HG03159 (cell line): ENCODE measurements at regions not wholly inside any gene's neighbourhood (a gene's known extent, or its start where the extent isn't known, plus 50 kb on each side); places are given as distances from the start of the nearest gene placed in this dataset.
A peak's percentile ranks its signal among the peaks of the same experiment; 100 is the strongest.

Experiments
- ATAC-seq: cut with Tn5 transposase; IDR thresholded peaks from one replicate; pipeline ENCODE4 v1.9.1; 2021; ENCODE audit warnings: mild to moderate bottlenecking, moderate library complexity; ENCODE audit not compliant: unreplicated experiment

DNA sequence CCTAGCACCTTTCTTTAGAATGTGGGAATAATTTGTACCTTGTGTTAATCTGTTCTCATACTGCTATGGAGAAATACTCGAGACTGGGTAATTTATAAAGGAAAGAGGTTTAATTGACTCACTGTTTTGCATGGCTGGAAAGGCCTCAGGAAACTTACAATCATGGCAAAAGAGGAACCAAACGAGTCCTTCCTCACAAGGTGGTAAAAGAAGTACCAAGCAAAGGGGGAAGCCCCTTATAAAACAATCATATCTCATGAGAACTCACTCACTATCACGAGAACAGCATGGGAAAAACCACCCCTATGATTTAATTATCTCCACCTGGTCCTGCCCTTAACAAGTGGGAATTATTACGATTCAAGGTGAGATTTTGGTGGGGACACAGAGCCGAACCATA lies 127.1 kb upstream of the ANO3 start:
- ATAC-seq: no peak

DNA sequence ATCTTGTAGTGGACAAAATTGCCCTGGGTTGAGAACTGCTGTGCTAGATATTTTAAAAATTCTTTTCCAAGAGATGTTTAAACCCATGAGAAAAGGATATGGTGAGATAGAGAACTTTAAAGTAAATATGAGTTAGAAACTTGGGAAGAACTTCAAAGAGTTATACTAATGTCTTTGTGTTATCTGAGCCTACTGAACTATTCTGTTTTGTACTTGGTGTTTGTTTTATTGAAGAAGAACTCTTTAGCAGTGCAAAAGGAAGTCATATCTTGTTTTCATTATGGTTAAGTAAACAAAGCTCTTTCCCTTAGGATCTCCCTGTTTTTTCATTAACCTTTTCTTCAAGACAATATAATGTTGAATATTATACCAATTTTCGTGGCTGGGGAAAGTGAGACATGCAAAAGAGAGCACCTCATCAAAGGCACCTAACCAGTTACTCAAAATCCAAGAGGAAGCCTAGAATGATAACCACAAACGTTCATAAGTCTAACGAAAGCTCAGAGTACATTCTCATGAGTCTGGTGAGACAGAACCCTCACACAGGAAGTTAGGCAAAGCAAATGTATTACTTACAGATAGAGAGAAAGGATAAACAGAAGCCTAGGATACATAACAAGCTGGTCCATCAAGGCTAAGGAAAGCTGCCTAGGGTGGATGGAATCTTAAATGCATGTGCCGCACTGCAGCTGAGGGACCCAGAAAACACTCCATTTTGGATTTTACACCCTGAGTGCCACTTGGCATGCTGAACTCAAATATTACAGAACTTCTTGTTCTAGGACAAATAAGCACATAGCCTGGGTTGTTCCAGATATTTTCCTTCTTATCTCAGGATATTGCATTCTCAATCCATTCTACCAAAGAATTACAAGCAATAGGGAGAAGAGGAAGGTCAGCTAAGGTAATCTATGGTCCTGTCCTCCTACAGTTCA lies 112.5 kb upstream of the ANO3 start:
- ATAC-seq: no peak

DNA sequence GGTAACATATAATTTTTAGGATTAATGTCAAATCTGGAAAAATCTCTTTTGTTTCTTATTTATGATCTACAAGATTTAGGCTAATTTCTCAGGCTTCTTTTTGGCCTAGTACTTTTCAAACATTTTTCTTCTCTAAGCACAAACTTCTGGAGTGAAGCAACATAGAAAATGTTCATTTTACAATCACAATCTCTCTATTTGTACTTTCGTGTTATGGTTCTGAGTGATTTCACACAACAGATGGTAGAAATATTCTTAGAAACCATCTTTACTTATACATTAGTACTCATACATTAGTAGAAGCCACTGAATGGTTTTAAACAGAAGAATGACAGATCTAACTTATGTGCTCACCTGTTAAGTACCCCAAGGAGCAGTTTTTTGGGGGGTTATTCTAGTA lies 106.3 kb upstream of the ANO3 start:
- ATAC-seq: no peak

DNA sequence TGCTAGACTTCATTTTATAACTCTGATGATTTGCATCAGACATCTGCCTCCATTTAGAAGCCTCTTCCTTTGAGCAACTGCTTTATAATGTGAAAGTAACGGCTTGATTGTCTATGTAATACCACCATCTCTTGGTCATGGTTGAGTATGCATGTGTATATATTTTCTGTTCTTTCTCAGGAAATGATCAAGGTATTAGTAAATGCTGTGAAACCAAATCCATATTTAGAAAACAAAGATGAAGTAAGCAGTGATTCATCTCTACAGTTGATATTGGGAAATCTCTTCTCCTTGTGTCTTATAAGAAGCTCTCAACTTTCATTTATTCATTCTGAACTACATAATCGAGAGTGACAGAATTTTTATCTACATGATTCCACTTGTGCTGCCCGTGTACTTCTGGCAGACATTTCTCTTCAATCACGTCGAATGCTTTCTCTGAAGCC lies 104.6 kb upstream of the ANO3 start:
- peak; percentile 89 for ATAC-seq

DNA sequence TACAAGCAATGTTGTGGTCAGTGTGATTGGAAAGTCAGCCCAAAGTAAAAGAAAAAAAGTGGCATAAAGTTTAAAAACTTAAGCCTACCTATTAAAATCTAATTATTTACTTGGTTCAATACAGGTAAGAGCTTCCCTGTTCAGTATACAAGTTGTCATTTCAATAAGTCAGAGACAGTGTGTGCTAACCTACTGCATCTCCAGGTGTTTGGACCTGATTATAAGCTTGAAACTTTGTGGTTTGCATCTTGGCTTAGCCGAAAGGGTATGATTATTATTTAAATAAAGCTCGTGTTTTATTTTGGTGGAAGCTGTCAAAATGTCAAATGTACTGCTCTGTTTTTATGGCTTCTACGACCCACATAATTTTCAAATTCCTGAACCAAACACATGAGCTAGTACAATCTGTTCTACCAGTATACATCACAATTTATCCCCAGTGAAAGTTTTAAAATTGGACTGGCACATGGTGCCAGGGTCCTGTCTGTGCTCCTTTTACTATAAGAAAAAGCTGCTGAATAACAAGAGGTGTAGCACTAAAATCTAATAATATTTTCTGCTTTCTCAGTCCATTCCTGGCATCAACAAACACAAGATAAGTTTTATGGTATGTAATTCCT lies 103.9 kb upstream of the ANO3 start:
- ATAC-seq: no peak

DNA sequence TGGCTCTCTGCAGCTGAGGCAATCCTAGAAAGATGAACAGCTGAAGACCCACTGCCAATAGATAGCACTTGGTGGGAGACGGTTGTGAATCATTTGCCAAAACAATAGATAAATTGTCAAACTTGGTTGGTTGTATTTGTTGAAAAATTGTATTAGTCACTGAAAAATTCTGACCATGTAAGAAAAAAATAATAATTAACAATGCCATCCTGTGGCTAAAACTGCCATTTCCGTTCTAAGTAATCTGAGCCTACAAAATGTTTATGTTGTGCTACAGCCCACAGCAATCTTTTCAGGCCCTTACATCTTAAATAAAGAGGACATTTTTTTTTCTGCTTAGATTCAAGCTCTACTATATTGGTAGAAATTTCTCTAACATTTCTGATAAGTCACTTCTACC lies 103.2 kb upstream of the ANO3 start:
- no peak for ATAC-seq

DNA sequence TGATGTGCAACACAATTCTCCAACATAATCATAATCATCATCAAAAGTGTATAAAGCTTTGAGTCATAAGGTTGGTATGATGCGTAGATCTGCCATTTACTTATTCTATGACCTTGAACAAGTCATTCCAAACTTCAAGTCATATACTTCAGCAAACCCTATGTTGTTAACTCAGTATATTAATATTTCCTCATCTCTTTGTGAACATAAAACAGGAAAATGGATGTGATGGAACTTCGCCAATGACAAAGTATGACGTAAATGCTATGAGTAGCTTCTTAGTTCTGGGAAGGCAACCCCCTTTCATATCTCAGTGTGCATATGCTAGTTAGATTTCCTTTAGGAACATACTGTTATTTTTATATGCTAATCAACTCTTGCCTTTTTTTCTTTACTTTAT lies 102.7 kb upstream of the ANO3 start:
- no peak for ATAC-seq

DNA sequence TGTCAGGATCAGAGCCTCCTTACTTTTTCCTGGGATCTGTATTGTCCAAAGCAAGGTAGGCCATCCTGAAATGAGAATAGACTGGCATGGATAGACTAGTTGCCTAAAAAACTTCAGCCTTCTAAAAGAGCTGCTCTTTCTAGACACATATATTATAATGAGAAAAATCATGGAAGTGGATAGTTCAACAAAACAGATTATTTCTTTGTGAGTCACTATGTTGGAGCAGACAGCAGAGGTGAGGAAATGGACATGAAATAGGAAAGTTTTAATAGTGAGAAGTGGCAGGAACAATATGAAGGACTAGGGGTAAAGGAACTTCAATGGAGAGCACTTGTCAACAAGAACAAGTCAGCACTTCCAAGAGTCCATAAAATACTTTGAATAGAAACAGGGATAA lies 101.9 kb upstream of the ANO3 start:
- ATAC-seq: no peak

DNA sequence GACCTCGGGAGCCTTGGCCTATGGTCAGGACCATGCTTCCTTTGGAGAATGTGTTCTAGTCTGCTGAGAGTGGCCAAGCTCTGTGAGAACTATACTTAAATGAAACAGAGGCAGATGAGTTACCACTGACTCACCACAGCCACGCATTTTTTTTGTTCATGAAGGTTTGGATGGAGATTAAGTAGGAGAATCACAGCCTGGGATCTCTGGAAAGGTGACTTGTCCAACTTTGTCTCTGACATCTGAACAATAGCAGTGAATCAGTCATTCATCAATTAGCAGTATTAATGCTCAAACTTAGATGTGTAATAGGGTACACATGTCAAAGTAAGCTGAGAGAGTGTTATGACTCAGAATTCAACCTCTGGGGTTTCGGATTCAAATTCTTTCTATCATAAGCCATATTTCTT lies 100.7 kb upstream of the ANO3 start:
- no peak for ATAC-seq

DNA sequence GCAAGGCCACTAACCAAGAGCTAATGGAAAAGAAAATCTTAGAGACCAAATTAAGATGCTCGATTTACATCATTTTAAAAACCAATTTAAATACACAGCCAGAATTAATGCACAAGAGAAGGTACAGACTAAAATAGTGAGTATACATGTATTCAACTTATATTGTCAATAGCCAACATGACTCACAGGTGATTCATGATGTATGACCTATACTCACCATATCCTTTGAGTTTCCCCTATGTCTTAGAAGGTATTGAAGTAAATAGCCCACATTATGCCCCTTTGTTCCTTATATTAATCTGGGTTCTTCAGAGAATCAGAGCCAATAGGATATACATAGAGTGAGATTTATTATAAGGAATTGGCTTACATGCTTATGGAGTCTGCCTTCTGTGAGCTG lies 97.5 kb upstream of the ANO3 start:
- ATAC-seq: no peak

DNA sequence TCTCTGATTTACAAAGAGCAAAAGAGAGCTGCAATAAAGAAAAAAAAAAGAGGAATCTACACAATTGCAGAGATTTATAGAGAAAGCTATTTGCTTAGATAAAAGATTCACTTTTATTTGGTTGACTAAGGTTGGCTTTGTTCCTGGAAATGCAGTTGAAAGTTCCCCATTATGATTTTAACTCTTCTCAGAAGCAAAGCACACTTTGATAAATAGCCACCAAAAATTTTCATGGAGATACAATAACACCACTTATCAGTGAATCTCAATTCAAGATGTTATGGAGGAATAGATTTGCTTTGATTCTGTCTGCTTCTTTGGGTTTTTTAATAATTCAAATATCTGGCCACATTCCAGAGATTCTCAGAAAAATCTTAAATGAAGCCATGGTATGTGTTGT lies 88.5 kb upstream of the ANO3 start:
- ATAC-seq: no peak

DNA sequence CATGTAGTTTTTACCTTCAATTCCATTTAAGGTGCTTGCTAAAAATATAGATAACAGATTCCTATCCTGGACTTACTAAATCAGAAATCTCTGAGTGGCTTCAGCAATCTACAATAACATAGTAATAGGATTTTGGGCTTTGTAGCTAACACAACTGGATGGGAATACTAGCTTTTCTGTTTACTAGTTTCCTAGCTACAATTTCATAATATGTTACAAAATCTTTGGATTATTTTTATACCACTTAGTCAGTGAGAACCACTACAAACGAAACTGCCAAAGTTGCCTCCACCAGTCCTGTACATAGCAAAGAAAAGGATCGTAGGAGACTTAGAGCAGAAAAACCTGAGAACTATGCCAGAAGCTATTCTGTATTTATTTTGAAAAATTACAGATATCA lies 87.7 kb upstream of the ANO3 start:
- ATAC-seq: no peak

DNA sequence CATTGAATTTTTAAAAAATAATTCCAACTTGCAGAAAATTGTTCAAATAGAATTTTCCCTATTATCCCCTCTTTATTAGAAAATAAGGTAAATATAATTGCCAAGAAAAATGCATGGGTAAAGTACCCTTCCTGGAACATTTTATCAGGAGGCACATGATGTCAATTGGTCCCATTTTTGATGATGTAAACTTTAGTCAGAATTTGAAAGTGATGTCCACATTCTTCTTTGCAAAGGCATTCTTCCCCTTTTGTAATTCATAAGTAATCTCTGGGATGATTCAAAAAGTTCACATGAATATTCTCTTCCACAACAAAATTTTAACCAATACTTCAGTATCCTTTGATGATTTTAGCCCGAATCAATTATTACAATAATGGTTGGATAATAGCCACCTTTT lies 86.9 kb upstream of the ANO3 start:
- ATAC-seq: no peak

DNA sequence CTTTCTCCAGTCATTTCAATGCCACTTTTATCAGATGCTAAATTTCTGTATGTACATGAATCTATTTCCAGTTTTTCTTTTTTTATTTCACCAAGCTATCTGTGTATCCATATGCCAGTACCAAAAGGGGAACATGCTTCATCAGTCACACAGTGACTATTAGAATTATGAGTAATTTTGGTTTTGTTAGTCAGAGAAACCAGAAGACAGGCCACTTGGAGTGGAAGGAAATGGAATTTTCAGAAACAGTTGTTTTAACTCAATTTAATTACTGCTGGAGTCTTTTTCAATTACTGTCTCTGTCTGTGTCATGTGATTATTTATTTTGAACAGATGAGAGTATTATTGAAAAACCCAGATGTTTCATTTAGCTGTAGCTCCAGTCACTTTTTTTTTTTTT lies 84.6 kb upstream of the ANO3 start:
- no peak for ATAC-seq

DNA sequence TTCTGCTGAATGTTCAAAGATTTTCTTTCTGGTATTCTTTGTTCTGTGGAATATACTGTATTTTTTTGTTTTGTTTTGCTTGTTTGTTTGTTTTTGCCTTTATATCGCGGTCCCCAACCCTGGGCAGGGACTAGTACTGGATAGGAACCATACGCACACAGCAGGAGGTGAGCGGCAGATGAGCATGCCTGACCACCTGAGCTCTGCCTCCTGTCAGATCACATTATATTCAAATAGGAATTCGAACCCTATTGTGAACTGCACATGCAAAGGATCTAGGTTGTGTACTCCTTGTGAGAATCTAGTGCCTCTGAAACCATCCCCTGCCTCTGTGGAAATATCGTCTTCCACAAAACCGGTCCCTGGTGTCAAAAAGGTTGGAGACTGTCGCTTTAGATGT lies 83.3 kb upstream of the ANO3 start:
- ATAC-seq: no peak

DNA sequence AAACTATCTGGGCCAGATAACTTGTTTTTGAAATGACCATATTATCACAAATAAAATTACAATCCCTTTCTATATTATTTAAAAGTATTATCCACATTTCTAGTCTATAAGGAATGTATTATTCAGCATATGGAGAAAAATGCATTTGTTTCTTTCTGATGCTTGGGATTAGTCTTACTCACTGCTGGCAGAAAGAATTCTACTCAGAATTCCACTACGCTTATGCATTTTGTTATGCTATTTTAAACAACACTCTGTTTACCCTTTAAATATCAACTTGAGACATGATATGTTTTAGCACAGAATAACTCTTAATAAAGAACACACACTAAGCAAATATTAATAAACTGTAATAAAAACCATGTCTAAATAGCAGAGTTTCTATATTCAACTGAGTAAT lies 77.6 kb upstream of the ANO3 start:
- no peak for ATAC-seq

DNA sequence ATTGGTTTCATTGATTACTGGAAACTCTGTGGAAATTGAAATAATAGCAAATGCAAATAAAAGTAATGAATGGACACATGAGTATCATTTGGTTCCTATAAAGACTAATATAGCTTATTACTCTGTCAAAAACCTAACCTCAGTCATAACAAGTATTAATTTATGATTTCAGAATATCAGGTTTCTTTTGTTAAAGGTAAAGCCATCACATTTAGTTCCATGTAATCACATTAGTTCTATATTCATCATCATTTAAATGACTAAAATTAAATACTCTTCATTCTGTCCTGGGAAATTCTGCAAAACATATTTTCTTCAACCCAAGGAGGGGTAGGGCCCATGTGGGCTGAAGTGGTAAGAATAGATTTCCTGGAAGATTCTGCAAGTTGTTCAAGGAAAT lies 68.2 kb upstream of the ANO3 start:
- no peak for ATAC-seq

DNA sequence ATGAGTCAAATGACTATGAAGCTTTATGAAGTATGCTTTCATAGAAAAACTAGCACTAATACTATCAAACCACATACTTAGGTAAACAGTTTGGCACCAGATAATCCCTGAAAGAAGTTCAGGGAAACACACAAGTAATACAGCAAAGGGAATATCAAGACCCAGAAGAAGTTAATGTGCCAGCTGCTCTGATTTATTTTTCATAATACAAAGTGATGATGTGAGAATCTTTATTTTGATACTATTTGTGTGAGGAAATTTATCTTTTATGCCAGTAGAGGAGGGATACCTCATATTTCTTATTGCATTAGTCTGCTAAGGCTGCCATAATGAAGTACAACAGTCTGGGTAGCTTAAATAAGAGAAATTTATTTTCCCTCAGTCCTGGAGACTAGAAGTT lies 67.7 kb upstream of the ANO3 start:
- ATAC-seq: no peak

DNA sequence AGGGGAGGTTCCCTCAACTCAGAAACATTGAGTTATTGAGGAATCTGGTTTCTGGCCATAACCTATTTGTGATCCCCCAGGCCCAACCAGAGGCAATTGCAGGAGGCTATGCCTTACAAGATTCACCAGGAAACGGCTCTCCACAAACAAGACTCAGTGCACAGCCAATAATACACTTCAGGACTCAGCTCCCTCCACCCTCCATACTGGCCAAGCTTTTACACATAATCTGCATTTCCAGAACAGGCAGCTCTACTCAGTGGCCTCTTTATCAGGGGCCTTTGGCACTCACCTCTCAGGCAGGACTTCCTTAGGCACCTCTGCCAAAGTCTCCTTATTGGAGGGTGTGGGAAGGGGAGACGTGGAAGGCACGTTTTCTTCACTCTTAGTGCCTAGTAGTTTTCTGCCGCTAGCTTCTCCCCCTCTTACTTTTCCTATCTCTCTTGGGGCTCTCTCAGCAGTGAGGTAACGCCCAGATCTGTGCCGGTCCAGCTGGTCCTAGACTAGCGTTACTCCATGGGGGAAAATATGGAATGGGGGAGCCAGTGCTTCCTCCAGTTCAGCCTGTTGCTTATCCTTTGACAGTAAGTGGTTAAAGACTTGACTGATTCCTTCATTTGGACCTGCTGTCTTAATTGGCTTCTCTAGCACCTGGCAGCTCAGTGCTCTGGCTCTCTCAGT lies 62.8 kb upstream of the ANO3 start:
- ATAC-seq: no peak

DNA sequence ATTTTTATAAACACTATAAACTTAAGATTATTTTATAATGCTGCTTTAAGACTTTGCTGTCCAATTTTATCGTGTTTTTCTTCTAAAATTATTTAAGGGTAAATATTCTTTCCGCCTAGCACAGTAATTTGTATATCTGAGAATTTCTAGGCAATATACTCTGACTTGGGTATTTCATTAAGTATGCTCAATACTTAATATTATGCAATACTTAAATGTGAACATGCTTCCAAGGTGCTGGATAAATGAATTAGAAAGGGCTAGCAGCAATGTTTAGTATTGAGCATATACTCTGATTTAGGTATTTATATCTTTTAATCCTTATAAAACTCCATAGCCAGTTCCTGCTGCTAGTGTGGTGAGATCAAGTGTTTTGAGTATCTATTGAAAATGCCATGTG lies 60.3 kb upstream of the ANO3 start:
- no peak for ATAC-seq

DNA sequence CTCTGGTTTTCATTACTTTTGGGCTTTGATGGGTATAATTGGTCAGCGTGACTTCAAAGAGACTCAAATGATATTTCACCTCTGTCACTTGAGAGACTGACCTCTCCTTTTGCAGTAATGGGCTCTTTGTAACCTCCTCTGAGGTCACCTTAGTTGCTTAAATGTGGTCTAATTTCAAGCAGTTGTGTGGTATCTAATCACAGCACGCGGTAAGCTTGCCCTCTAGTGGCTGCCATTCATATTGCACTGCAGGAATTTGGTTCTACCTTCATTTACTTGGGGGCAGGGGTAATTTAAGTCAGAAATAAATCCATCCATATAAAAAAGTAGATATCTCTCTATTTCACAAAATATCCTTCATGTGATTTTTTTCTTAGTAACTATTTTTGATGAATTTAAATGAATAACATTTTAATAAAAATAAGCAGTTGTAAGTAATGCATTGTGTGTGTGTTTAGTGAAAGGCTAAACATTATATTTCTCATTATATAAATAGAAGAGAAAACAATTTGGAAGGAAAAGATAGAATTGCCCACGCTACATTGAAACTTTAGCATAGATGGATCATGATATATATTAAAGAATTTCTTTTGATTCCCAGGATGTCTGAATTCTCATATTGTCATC lies 55.0 kb upstream of the ANO3 start:
- peak; percentile 97 for ATAC-seq

DNA sequence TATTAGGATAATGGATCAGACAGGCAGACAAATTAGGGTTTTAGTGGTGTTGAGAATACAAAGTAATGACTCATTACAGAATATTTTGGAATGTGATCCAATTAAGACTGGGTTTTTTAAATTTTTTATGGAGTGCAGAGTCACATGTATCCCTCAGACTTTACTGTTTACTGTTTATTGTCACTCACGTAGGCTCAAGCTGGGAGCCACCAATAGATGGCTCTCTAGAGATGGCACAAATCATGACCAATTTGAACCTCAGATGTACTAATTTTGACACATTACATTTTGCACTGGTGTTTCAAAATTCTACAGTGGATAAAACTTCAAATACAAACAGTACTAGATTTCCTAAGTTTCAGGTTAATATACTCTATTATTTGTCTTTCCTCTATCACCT lies 53.6 kb upstream of the ANO3 start:
- no peak for ATAC-seq
